Loucy (cell line): ENCODE measurements at regions not wholly inside any gene's neighbourhood (a gene's known extent, or its start where the extent isn't known, plus 50 kb on each side); places are given as distances from the start of the nearest gene placed in this dataset.

ENCODE experiments used
- H2AFZ ChIP-seq: fragments of 200-600 bp; sonication (generic); 2 replicates; pipeline ENCODE4 v1.6.0; 2016; ENCODE audit warnings: antibody characterized with exemption, mild to moderate bottlenecking, low read length, moderate library complexity
- H3F3A ChIP-seq: fragments of 200-600 bp; 2 replicates; pipeline ENCODE4 v1.6.0; 2016; ENCODE audit warnings: antibody characterized with exemption, low read depth, mild to moderate bottlenecking
- H3K27me3 ChIP-seq: fragments of 200-600 bp; sonication (generic); 2 replicates; pipeline ENCODE4 v1.6.1; 2014; ENCODE audit warnings: low read length, mild to moderate bottlenecking; ENCODE audit not compliant: insufficient read depth, poor library complexity, severe bottlenecking
- H3K36me3 ChIP-seq: fragments of 200-600 bp; sonication (generic); 2 replicates; pipeline ENCODE4 v1.6.1; 2016; ENCODE audit warnings: low read length; ENCODE audit not compliant: insufficient read depth
- H3K4me1 ChIP-seq: fragments of 200-600 bp; sonication (generic); 2 replicates; pipeline ENCODE4 v1.5.1; 2014; ENCODE audit warnings: low read length, mild to moderate bottlenecking; ENCODE audit not compliant: insufficient read depth, poor library complexity, severe bottlenecking
- H3K4me2 ChIP-seq: fragments of 200-600 bp; sonication (generic); 2 replicates; pipeline ENCODE4 v1.6.0; 2014; ENCODE audit warnings: antibody characterized with exemption, low read length, low read depth, mild to moderate bottlenecking; ENCODE audit not compliant: poor library complexity, severe bottlenecking
- H3K4me3 ChIP-seq: fragments of 200-600 bp; sonication (generic); 2 replicates; pipeline ENCODE4 v1.5.1; 2014; ENCODE audit warnings: low read length, mild to moderate bottlenecking, mixed read lengths; ENCODE audit not compliant: poor library complexity, severe bottlenecking
- H3K79me2 ChIP-seq: fragments of 200-600 bp; sonication (generic); 2 replicates; pipeline ENCODE4 v1.6.1; 2014; ENCODE audit warnings: low read length; ENCODE audit not compliant: insufficient read depth
- H3K9ac ChIP-seq: fragments of 200-600 bp; sonication (generic); 2 replicates; pipeline ENCODE4 v1.6.0; 2014; ENCODE audit warnings: mild to moderate bottlenecking, low read depth, low read length, moderate library complexity; ENCODE audit not compliant: poor library complexity, severe bottlenecking
- H3K9me2 ChIP-seq: fragments of 200-600 bp; sonication (generic); replicated peaks from 2 replicates; pipeline ENCODE4 v1.6.1; 2016; ENCODE audit warnings: low read depth, low read length, mixed read lengths
- H3K9me3 ChIP-seq: fragments of 200-600 bp; sonication (generic); 2 replicates; pipeline ENCODE4 v1.6.1; 2014; ENCODE audit warnings: mild to moderate bottlenecking, antibody characterized with exemption, low read length, low read depth; ENCODE audit not compliant: insufficient read depth
- H4K20me1 ChIP-seq: fragments of 200-600 bp; sonication (generic); 2 replicates; pipeline ENCODE4 v1.6.0; 2014; ENCODE audit warnings: antibody characterized with exemption, low read length, mild to moderate bottlenecking; ENCODE audit not compliant: insufficient read depth, poor library complexity, severe bottlenecking
- EZH2phosphoT487 ChIP-seq: fragments of 200-600 bp; IDR thresholded peaks from 2 replicates; pipeline ENCODE4 v1.6.1; 2018; ENCODE audit warnings: antibody characterized with exemption, mild to moderate bottlenecking, moderate library complexity, borderline replicate concordance
- TF ChIP-seq, protein P1 (sequence below): fragments of 200-600 bp; sonication (generic); conservative IDR thresholded peaks from 2 replicates; pipeline ENCODE4 v1.5.1; 2014; ENCODE audit warnings: mild to moderate bottlenecking, antibody characterized with exemption, low read length

DNA sequence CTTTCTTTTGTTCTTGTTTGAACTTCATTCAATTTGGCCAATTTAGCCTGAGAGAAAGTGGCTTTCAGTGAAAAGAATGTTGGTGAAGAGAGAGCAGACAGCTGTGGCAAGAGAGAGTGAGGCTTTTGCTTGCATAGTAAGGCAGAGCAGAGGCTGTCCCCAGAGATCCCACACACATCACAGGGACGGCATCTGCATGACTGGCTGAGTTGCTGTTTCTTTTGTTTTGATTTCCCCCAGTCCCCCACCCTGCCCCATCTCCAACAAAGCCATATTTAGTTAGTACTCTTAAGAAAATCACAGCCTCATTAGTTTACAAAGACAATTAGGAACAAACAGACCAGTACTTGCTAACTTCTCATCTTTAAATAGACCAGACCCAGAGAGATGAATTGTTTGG lies 363.9 kb upstream of the SEMA6A start:
- Histone ChIP-seq H4K20me1 (no peaks in the 10 kb centered on the region), H3K9me2 (no peaks in the 10 kb centered on the region), H3K27me3 (no peaks in the 10 kb centered on the region), H3K36me3 (no peaks in the 10 kb centered on the region), H3K9me3 (no peaks in the 10 kb centered on the region), H3K4me1 (no peaks in the 10 kb centered on the region), H3K4me3 (no peak overlapping the region), H3K79me2 (no peaks in the 10 kb centered on the region), H2AFZ (no peak overlapping the region), H3K4me2 (no peak overlapping the region), H3K9ac (no peak overlapping the region), H3F3A (no peaks in the 10 kb centered on the region)
- TF ChIP-seq EZH2phosphoT487 = no peak
- TF ChIP-seq, protein P1, sequence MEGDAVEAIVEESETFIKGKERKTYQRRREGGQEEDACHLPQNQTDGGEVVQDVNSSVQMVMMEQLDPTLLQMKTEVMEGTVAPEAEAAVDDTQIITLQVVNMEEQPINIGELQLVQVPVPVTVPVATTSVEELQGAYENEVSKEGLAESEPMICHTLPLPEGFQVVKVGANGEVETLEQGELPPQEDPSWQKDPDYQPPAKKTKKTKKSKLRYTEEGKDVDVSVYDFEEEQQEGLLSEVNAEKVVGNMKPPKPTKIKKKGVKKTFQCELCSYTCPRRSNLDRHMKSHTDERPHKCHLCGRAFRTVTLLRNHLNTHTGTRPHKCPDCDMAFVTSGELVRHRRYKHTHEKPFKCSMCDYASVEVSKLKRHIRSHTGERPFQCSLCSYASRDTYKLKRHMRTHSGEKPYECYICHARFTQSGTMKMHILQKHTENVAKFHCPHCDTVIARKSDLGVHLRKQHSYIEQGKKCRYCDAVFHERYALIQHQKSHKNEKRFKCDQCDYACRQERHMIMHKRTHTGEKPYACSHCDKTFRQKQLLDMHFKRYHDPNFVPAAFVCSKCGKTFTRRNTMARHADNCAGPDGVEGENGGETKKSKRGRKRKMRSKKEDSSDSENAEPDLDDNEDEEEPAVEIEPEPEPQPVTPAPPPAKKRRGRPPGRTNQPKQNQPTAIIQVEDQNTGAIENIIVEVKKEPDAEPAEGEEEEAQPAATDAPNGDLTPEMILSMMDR = no peak

DNA sequence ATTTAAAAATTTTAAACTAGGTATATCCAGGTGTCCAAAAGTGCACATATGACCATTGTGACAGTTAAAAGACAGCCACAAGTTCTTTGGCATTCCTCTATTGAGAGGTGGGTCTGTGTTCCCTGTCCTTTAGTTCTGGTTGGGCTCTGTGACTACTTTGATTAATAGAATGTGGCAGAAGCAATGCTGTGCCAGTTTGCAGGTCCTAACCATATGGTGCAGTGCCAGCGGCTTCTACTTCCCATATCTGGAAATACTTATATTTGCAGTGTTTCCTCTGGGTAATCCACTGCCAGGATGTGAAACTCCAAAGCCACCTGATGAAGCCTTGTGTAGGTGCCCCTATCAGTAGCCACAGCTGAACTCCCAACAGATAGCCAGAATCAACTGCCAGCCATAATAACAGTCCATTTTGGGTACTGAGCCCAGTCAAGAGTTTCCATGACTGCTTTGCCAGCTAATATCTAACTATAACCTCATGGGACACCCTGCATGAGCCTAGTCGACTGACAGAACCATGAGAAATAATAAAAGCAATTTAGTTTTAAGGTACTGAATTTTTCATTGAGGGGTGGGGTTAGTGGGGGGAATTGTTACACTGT lies 361.0 kb upstream of the SEMA6A start:
- Histone ChIP-seq H2AFZ (no peak overlapping the region), H3K27me3 (no peaks in the 10 kb centered on the region), H3K9me2 (no peaks in the 10 kb centered on the region), H4K20me1 (no peaks in the 10 kb centered on the region), H3K4me3 (no peak overlapping the region), H3K4me2 (no peak overlapping the region), H3K4me1 (no peaks in the 10 kb centered on the region), H3K9me3 (no peaks in the 10 kb centered on the region), H3K79me2 (no peaks in the 10 kb centered on the region), H3K36me3 (no peaks in the 10 kb centered on the region), H3K9ac (no peak overlapping the region), H3F3A (no peaks in the 10 kb centered on the region)
- TF ChIP-seq EZH2phosphoT487 = no peak
- TF ChIP-seq, protein P1 = no peak

DNA sequence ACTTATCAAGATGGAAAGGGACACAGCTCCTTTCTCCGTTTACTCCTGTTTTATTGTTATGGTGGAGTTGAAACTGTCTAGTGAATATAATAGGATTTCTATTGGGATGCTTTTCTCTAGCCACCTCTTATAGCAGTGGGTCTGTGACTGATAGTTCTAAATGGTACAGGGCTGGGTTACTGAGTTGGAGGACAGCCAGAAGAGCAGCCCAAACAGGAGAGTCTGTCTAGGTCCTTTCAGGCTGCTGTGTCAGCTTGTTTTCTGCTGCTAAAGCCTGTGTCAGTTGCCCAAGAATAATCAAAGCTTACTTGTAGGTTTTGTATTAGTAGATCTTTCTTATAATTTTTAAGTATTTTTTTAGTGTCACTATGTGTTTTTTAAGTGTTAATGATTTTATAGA lies 356.0 kb upstream of the SEMA6A start:
- H3K4me3 ChIP-seq = no peak overlapping the region
- no peak overlapping the region for H3K4me2 ChIP-seq
- TF ChIP-seq EZH2phosphoT487 = no peak
- TF ChIP-seq, protein P1 = no peak
- H4K20me1 ChIP-seq = no peaks in the 10 kb centered on the region
- no peaks in the 10 kb centered on the region for H3K9me3 ChIP-seq
- no peaks in the 10 kb centered on the region for H3K9me2 ChIP-seq
- no peak overlapping the region for H2AFZ ChIP-seq
- no peaks in the 10 kb centered on the region for H3K4me1 ChIP-seq
- no peak overlapping the region for H3K9ac ChIP-seq
- H3K36me3 ChIP-seq = no peaks in the 10 kb centered on the region
- no peaks in the 10 kb centered on the region for H3K27me3 ChIP-seq
- no peaks in the 10 kb centered on the region for H3K79me2 ChIP-seq
- H3F3A ChIP-seq = no peaks in the 10 kb centered on the region
